HG02588 (cell line): ENCODE measurements at regions not wholly inside any gene's neighbourhood (a gene's known extent, or its start where the extent isn't known, plus 50 kb on each side); places are given as distances from the start of the nearest gene placed in this dataset.

Experiments used
- ATAC-seq: cut with Tn5 transposase; IDR thresholded peaks from one replicate; pipeline ENCODE4 v1.9.1; 2021; ENCODE audit warnings: mild to moderate bottlenecking, moderate library complexity; ENCODE audit not compliant: unreplicated experiment

GRCh38 chr6:44531442-44532015 lies 144.0 kb downstream of the CDC5L start:
- ATAC-seq: no peak

- ATAC-seq: no peak
Observed at GRCh38 chr6:44533421-44533820, 145.9 kb downstream of the CDC5L start.

GRCh38 chr6:44534291-44534690 lies 146.8 kb downstream of the CDC5L start:
- ATAC-seq: no peak

GRCh38 chr6:44535446-44535845 lies 147.9 kb downstream of the CDC5L start:
- no peak for ATAC-seq

DNA sequence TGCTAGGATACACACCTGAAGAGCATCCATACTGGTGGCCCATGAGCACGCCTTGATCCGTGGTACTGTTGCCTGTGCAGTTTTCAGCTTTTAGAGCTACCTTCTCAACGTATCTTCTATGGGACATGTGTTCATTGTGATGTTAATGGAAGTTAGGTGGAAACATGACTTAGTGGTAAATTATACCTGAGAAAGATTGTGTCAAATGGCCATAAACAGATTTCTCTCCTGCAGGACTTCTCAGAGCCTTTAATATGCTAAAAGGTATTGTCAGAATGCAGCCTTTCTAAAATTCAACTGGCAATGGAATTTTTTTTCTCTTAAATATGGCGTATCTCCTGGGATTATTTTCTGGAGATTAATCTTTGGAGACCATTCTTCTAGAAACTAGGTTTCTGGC lies 148.5 kb downstream of the CDC5L start:
- no peak for ATAC-seq

GRCh38 chr6:44537306-44538049 lies 150.0 kb downstream of the CDC5L start:
- ATAC-seq: no peak

DNA sequence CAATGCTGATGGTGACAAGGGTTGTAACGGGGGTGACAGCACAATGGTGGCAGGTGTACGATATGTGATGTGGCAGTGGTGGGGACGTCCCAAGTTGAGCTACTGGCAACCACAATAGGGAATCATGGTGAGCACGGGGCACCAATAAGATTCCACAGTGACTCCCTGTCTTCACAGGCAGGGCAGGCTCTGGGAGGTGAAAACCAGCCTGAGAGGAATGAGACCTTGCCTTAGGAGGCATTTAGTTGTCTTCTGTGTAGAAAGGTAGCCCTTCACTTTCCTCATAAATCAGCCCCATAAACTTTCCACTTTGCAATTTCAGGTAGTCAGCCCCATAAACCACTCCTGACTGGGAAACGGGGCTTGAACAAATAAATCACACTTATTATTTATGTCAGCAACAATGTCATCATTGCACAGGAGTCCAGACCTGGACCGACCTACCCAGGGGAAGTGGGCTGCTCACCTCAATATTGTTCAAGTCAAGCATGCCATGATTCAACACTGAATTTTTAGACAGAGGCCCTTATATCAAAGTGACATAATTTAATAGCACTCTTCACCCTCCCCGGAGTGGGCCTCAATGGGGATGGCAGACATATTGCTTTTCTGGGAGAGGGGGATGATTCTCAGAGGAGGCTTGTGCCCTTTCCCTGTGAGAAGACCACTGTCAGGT lies 150.8 kb downstream of the CDC5L start:
- ATAC-seq: no peak

DNA sequence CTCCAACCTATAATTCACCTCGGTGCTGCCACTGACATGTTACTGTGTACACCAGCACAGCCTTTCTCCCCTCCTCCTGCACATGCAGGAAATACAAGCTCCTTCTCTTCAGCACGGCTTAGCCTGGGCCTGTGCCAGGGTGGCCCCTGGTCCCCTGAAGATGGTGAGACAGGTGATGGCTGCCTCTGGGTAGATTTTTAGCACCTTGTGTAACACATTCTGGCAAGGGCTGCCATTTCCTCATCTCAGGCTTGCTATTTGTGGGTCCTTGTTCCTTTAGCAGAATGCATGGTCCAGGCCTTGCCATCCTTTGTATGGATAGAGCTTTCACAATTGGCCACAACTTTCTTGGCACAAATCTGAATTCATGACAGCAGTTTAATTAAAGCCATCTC lies 151.3 kb downstream of the CDC5L start:
- ATAC-seq: no peak

DNA sequence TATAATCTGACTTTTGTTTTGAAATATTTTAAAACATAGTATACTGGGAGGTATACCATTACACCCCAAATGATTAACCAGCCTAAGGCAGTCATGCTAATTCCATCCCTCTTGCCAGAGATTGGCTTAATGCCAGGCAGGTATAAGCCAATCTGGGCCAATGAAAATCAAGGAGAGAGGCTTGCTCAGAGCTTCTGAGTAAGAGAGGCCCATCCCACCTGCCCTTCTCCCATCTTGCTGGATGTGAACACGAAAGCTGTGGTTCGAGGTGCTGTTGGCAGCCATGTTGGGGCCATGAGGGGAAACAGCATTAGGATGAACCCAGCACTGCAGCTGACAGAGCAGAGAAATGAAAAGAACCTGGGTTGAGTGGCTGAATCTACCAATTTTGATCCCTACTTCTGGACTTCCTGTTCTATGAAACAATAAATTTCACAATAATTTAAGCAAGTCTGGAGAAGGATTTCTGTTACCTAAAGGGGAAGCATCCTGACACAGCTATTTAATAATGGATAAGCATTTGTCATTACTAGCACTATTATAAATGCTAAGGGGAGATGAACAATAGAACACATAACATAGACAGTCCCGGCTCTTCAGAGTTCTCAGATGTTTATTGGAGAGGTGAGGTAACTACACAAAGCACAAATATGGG lies 152.3 kb downstream of the CDC5L start:
- no peak for ATAC-seq

- ATAC-seq: no peak
Observed at GRCh38 chr6:44540881-44541280, 153.4 kb downstream of the CDC5L start.

DNA sequence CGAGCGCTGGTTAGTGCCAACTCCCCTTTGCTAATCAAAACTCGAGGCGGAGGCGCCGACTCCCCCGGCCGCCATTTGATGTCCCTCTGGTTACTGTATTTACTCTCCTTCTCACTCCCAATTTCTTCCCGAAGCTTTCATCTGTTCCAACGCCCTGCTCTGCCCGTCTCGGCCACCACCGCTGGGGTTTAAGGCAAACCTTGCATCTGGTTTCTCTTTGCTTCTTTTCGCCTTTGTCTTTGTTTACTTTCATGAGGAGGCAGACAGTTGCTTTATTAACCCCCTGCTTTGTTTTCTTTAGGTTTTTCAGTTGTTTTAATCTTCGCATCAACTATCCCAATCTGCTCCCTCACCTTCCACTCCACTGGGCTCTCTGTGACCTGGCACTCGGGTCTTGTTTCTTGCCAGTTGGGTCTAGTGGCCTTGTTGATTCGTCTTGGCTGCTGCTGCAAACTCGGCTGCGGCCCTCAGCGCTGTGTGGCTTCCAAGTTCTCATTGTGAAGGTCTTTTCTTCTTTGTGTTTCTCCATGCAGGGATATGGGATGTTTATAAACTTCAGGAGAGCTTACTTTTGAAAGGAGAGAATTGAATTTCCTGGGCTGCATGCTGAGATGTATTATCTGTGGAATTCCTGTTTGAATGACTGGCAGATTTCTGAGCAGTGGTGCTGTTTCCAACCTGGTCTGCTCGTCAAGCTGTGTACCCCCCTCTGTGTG lies 155.1 kb downstream of the CDC5L start:
- no peak for ATAC-seq

GRCh38 chr6:44543664-44544063 lies 156.2 kb downstream of the CDC5L start:
- ATAC-seq: no peak

- no peak for ATAC-seq
Observed at GRCh38 chr6:44545224-44545623, 157.7 kb downstream of the CDC5L start.

- ATAC-seq: no peak
Observed at GRCh38 chr6:44548319-44548718, 160.8 kb downstream of the CDC5L start.

GRCh38 chr6:44549516-44549915 lies 162.0 kb downstream of the CDC5L start:
- ATAC-seq: no peak

DNA sequence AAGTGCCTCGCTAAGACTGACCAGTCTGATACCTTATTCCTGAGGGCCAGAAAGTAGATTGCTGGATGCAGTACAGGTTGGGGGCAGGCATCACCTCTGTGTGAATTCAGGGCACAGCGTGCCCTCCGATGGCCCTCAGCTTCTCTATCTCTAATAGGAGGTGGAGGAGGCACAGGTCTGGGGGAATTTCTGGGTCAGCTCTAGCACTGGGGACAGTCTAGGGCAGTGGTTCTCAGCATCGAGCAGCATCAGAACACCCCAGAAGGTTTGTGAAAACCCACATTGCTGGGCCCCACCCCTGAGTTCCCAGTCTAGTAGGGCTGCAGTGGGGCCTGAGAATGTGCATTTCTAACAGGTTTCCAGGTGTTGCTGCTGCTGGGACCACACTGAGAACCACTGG lies 166.7 kb downstream of the CDC5L start:
- no peak for ATAC-seq

GRCh38 chr6:44554861-44555260 lies 167.4 kb downstream of the CDC5L start:
- no peak for ATAC-seq

GRCh38 chr6:44556046-44556445 lies 168.5 kb downstream of the CDC5L start:
- no peak for ATAC-seq

DNA sequence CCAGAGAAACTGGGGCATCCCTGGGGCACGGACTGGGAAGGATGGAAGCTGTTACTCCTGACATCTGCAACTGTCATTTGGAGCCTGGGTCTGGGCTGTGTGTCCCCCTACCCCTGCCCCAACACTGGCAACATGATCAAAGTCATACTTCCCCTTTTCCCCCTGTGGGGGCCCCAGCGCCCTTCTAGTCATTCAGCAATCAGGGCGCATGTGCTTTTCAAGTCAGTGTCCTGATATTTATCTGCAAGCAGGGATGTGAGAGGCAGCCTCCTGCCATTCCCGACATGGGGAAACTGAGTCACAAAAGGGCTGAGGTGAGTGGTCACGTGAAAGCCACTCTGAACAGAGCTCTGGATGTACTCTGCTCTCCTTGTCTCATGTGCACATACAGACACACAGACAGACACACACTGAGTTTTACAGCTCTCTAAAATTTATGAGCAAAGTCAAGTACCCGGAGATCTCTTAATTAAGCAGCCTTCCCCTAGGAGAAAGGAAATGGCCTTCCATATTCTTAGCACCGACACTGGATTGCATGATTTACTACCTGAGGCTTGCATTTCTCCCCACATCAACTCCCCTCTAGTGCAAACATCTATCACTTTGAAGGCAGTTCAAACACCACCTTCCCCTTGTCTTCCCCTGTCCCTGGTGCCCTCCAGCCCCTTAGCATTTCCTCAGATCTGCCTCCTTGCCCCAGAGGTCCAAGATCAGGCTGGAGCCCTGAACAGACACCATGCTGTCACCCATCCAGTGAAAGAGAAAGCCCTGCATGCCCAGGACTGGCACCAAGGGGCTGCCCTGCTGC lies 170.7 kb downstream of the CDC5L start:
- no peak for ATAC-seq

GRCh38 chr6:44558832-44559251 lies 171.3 kb downstream of the CDC5L start:
- ATAC-seq: no peak
